AG04449 (cell line): ENCODE measurements at regions not wholly inside any gene's neighbourhood (a gene's known extent, or its start where the extent isn't known, plus 50 kb on each side); places are given as distances from the start of the nearest gene placed in this dataset.
"Not testable (repeated sequence)": the region's sequence is repeated elsewhere in the genome, so short reads cannot be mapped to it uniquely, and the experiment has no call there.

ENCODE experiments used
- CTCF ChIA-PET: fragments of 350-600 bp; formaldehyde crosslinking; extraction: SDS; loops from one replicate; lab custom pipeline; 2021; ENCODE audit warnings: antibody characterized with exemption; lab: Yijun Ruan, JAX
- POLR2A ChIA-PET: fragments of 400-600, 350-600 bp; formaldehyde crosslinking; extraction: SDS; loops from one replicate; lab custom pipeline; 2020; ENCODE audit warnings: antibody characterized with exemption, inconsistent platforms; lab: Yijun Ruan, JAX
- DNase-seq: peaks from one replicate; pipeline ENCODE4 v3.0.0-alpha.2; 2010; ENCODE audit warnings: low read depth, low spot score
- H3K4me3 ChIP-seq: 2 replicates; pipeline ENCODE4 v1.5.1; 2011; ENCODE audit warnings: low read depth, mild to moderate bottlenecking, control low read depth, low read length
- TF ChIP-seq, protein P1 (sequence below): IDR thresholded peaks from one replicate; pipeline ENCODE4 v1.5.1; 2011; ENCODE audit warnings: mild to moderate bottlenecking, moderate library complexity, low read length, control low read depth, inconsistent platforms; ENCODE audit not compliant: insufficient read depth; ENCODE audit errors: missing control alignments

DNA sequence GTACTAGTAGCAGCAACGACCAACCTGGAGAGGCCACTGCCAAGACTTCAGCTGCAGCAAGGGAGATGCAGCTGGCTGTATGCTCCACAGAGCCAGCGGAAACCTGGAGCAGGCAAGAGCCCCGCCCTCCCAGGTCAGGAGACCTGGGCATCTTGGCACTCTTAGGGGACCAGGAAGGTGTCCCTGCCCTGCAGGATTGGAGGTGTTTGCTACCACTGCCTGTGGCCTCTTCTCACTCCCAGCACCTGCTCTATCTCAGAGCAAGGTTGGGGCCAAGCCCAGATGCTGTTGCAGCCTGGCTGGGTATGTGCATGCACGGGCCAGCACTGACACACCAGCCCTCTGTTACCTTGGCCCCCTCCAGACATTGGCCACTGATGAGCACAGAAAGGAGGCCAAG is 1512.8 kb downstream of the REEP3 start:
- DNase-seq = no peak
- POLR2A ChIA-PET = no interaction called here
- TF ChIP-seq, protein P1, sequence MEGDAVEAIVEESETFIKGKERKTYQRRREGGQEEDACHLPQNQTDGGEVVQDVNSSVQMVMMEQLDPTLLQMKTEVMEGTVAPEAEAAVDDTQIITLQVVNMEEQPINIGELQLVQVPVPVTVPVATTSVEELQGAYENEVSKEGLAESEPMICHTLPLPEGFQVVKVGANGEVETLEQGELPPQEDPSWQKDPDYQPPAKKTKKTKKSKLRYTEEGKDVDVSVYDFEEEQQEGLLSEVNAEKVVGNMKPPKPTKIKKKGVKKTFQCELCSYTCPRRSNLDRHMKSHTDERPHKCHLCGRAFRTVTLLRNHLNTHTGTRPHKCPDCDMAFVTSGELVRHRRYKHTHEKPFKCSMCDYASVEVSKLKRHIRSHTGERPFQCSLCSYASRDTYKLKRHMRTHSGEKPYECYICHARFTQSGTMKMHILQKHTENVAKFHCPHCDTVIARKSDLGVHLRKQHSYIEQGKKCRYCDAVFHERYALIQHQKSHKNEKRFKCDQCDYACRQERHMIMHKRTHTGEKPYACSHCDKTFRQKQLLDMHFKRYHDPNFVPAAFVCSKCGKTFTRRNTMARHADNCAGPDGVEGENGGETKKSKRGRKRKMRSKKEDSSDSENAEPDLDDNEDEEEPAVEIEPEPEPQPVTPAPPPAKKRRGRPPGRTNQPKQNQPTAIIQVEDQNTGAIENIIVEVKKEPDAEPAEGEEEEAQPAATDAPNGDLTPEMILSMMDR = no peak
- CTCF ChIA-PET = no interaction called here
- no peak overlapping the region for H3K4me3 ChIP-seq

DNA sequence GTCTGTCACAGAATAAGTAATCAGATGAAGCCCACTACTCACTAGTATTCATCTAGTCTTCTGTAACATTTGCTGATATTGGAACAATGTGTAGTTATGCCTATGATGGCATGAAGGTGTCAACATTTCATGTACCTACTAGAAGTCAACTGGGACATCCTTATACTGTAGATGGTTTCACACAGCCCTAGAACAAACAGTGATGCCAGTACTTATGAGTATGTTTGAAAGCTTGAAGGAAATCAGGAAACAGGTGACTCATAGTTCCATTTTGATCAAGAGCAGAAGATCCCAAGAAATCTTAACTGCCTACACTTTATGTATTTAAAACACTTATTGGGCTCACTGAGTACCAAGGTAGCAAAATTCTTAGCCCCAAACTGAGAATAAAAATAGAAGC is 1519.6 kb downstream of the REEP3 start:
- CTCF ChIA-PET = no interaction called here

DNA sequence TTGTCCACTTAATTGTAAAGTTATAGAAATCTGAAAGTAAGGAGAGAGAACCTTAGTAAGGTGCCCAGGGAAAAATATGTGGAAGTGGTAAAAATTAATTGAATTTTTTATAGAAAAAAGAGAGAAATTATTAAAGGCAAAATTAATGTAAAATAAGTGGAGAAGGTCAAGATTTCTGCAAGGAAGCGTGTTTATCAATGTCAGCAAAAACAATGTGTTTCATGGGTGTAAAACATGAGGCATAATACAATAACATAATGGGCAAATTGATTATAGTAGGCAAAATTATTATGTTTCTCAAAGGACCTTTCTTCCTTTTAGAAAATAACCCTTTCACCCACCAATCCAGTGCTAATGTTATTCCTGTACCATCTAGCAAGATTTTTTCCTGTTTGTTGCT is 1520.1 kb downstream of the REEP3 start:
- ChIA-PET CTCF (no interaction called here), POLR2A (no interaction called here)
- H3K4me3 ChIP-seq = no peak overlapping the region
- TF ChIP-seq, protein P1 = no peak
- DNase-seq = no peak

More for the DNA sequence above, 1519.6 kb downstream of the REEP3 start:
- no peak for DNase-seq
- POLR2A ChIA-PET = no interaction called here
- H3K4me3 ChIP-seq = no peak overlapping the region
- TF ChIP-seq, protein P1 = no peak

DNA sequence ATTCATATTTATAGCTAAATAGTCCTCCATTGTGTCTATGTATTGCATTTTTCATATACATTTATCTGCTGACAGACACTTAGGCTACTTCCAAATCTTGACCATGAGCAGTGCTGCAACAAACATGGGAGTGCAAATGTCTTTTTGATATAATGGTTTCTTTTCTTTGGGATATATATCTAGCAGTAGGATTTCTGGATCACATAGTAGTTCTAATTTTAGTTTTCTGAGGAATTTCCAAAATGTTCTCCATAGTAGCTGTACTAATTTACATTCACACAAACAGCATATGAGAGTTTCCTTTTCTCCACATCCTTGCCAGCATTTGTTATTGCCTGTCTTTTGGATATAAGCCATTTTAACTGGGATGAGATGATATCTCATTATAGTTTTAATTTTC is 1521.3 kb downstream of the REEP3 start:
- CTCF ChIA-PET = no interaction called here
- TF ChIP-seq, protein P1 = no peak
- no peak for DNase-seq
- POLR2A ChIA-PET = no interaction called here
- no peak overlapping the region for H3K4me3 ChIP-seq

DNA sequence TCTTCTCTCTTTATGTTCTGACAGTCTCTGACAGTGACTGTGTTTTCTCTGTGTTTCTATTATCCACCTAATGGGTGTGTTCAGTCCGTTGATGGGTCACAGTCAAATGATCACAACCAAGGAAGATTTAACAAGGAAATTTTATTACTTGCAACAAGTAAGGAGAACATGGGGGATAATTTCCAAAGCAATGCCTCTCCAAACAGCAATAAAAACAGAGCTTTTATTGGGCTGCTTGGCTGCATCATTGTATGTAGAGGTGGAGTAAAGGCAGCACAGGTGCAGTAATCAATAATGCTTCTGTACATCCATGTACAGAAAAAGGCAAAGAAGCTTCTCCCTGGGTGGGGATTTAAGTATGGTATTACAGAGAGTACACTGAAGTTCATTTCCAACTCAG is 1525.6 kb downstream of the REEP3 start:
- TF ChIP-seq, protein P1 = no peak
- no peak overlapping the region for H3K4me3 ChIP-seq
- DNase-seq = no peak
- POLR2A ChIA-PET = no interaction called here
- CTCF ChIA-PET = no interaction called here

DNA sequence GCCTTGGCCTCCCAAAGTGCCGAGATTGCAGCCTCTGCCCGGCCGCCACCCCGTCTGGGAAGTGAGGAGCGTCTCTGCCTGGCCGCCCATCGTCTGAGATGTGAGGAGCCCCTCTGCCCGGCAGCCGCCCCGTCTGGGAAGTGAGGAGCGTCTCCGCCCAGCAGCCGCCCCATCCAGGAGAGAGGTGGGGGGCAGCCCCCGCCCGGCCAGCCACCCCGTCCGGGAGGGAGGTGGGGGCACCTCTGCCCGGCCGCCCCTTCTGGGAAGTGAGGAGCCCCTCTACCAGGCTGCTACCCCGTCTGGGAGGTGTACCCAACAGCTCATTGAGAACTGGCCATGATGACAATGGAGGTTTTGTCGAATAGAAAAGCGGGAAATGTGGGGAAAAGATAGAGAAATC is 1530.9 kb downstream of the REEP3 start:
- DNase-seq, POLR2A ChIA-PET, CTCF ChIA-PET: not testable (repeated sequence)

DNA sequence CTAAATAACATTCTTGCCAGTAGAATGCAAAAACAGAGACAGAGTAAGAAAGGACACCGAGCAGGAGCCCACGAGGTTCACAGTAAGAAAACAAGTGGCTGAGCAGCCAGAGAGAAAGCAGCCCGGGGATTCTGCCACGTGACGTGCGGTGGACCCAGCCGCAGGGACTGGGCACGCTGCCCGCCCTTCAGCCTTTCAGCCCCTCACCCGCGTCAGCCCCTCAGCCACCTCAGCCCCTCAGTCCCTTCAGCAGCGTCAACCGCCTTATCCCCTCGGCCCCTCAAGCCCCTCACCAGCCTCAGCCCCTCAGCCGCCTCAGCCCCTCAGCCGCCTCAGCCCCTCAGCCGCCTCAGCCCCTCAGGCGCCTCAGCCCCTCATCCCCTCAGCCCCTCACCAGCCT is 1532.2 kb downstream of the REEP3 start:
- H3K4me3 ChIP-seq, CTCF ChIA-PET: not testable (repeated sequence)

More for the DNA sequence above, 1530.9 kb downstream of the REEP3 start:
- H3K4me3 ChIP-seq = not testable (repeated sequence)

DNA sequence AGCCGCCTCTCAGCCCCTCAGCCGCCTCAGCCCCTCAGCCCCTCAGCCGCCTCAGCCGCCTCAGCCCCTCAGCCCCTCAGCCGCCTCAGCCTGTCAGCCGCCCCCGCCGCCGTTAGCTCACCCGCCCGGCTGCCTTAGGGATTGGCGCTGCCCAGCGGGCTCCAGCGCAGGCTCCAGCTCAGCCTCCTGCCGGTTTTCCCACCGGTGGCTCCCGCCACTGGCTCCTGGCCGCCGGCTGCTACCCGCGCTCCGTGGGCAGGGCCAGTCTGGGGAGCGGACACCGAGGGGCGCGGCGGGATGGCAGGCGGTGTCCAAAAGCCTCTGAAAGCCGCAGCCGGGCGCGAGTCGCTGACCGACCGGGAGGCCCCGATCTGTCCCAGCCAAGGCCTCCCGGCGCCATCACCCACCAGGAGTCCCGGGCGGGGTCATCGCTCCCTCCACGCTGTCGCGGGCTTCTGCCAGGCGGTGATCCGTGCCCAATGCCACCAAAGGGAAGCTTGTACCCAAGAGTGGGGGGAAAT is 1532.7 kb downstream of the REEP3 start:
- POLR2A ChIA-PET, DNase-seq, CTCF ChIA-PET, H3K4me3 ChIP-seq: not testable (repeated sequence)

More for the DNA sequence above, 1532.2 kb downstream of the REEP3 start:
- POLR2A ChIA-PET, DNase-seq: not testable (repeated sequence)

DNA sequence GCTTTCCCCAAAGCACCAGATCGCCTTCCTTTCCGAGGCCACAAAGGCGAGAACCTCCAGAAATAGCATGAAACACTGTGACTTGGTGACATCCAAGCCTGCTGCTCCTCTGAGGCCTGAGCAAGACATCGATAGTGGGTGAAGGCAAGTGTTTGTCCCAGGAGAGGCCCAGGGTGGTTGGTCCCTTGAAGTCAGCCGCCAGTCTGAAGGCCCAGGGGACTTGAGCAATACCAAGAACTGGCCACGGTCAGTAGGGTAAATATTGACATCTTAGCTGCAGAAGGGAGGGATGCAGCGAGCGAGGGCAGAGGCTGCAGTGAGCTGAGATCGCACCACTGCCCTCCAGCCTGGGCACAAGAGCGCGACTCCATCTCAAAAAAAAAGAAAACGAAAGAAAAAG is 1533.5 kb downstream of the REEP3 start:
- POLR2A ChIA-PET, CTCF ChIA-PET: not testable (repeated sequence)

More for the DNA sequence above, 1533.5 kb downstream of the REEP3 start:
- DNase-seq, H3K4me3 ChIP-seq: not testable (repeated sequence)
